GOT3 (cell line): ENCODE measurements at regions not wholly inside any gene's neighbourhood (a gene's known extent, or its start where the extent isn't known, plus 50 kb on each side); places are given as distances from the start of the nearest gene placed in this dataset.

Experiments used
- DNase-seq: peaks from one replicate; lab custom pipeline; 2025; ENCODE audit warnings: mixed read lengths; lab: John Stamatoyannopoulos, UW

- DNase-seq, result no peak
Measured at GRCh38 chr5:152270096-152270495, 135.0 kb downstream of the NMUR2 start.

- no peak for DNase-seq
Measured at GRCh38 chr5:152269533-152269932, 135.5 kb downstream of the NMUR2 start.

- DNase-seq, result no peak
Measured at GRCh38 chr5:152264645-152265254, 140.3 kb downstream of the NMUR2 start.

- no peak for DNase-seq
Measured at GRCh38 chr5:152262667-152263066, 142.4 kb downstream of the NMUR2 start.

GRCh38 chr5:152260940-152261339 is 144.1 kb downstream of the NMUR2 start:
- DNase-seq, result no peak

- no peak for DNase-seq
Measured at GRCh38 chr5:152259702-152260101, 145.4 kb downstream of the NMUR2 start.

- DNase-seq, result no peak
Measured at GRCh38 chr5:152256580-152256979, 148.5 kb downstream of the NMUR2 start.

- no peak for DNase-seq
Measured at GRCh38 chr5:152255411-152255810, 149.7 kb downstream of the NMUR2 start.

- DNase-seq, result no peak
Measured at GRCh38 chr5:152247850-152248385, 157.2 kb downstream of the NMUR2 start.

- DNase-seq, result no peak
Measured at GRCh38 chr5:152246401-152246800, 158.7 kb downstream of the NMUR2 start.

- DNase-seq, result no peak
Measured at GRCh38 chr5:152237531-152237930, 167.5 kb downstream of the NMUR2 start.

- no peak for DNase-seq
Measured at GRCh38 chr5:152226191-152226590, 178.9 kb downstream of the NMUR2 start.

GRCh38 chr5:152221721-152222629 is 183.1 kb downstream of the NMUR2 start:
- no peak for DNase-seq

GRCh38 chr5:152218694-152219093 is 186.4 kb downstream of the NMUR2 start:
- DNase-seq, result no peak

- DNase-seq, result no peak
Measured at GRCh38 chr5:152205804-152206203, 199.3 kb downstream of the NMUR2 start.

GRCh38 chr5:152202321-152202720 is 202.8 kb downstream of the NMUR2 start:
- no peak for DNase-seq

- DNase-seq, result no peak
Measured at GRCh38 chr5:152193391-152194107, 211.5 kb downstream of the NMUR2 start.

GRCh38 chr5:152188251-152188650 is 216.8 kb downstream of the NMUR2 start:
- no peak for DNase-seq

GRCh38 chr5:152187668-152188067 is 217.4 kb downstream of the NMUR2 start:
- no peak for DNase-seq

GRCh38 chr5:152185547-152186245 is 219.4 kb downstream of the NMUR2 start:
- DNase-seq, result no peak

GRCh38 chr5:152184266-152184665 is 220.8 kb downstream of the NMUR2 start:
- DNase-seq, result no peak

GRCh38 chr5:152181461-152181860 is 223.6 kb downstream of the NMUR2 start:
- no peak for DNase-seq
